NCI-H128 (cell line): ENCODE measurements at regions not wholly inside any gene's neighbourhood (a gene's known extent, or its start where the extent isn't known, plus 50 kb on each side); places are given as distances from the start of the nearest gene placed in this dataset.
A peak's percentile ranks its signal among the peaks of the same experiment; 100 is the strongest.
"Not testable (repeated sequence)": the region's sequence is repeated elsewhere in the genome, so short reads cannot be mapped to it uniquely, and the experiment has no call there.

ENCODE experiments used
- DNase-seq: peaks from one replicate; lab custom pipeline; 2025; ENCODE audit not compliant: unreplicated experiment; lab: John Stamatoyannopoulos, UW

GRCh38 chr10:30534465-30535144 is 94.9 kb downstream of the LYZL2 start:
- peak; percentile 14 for DNase-seq

GRCh38 chr10:30531751-30532530 is 97.6 kb downstream of the LYZL2 start:
- no peak for DNase-seq

GRCh38 chr10:30529373-30529998 is 95.5 kb downstream of the MAP3K8 start:
- DNase-seq = no peak

- DNase-seq = no peak
These were observed 94.4 kb downstream of the MAP3K8 start for GRCh38 chr10:30528429-30528786.

GRCh38 chr10:30527623-30528428 is 93.8 kb downstream of the MAP3K8 start:
- DNase-seq = no peak

GRCh38 chr10:30522661-30523078 is 88.7 kb downstream of the MAP3K8 start:
- not testable (repeated sequence) for DNase-seq

- DNase-seq = no peak
These were observed 84.9 kb downstream of the MAP3K8 start for GRCh38 chr10:30518907-30519306.
